Body of pancreas (tissue), 4 donors: ENCODE measurements at regions not wholly inside any gene's neighbourhood (a gene's known extent, or its start where the extent isn't known, plus 50 kb on each side); places are given as distances from the start of the nearest gene placed in this dataset.

Experiments
- POLR2A ChIP-seq, 3 donors: fragments of 450-650 bp; IDR thresholded peaks; one replicate each; pipeline ENCODE4 v1.6.1; 2016; ENCODE audit warnings: antibody characterized with exemption in 3 of 3, mild to moderate bottlenecking in 2 of 3
- TF ChIP-seq, protein P1 (sequence below), 7 experiments: fragments of 450-650 bp in 4 of 7; fragments of 200-600 bp in 3 of 7; sonication (generic) in 3 of 7; IDR thresholded peaks; one replicate each; pipeline ENCODE4 v1.5.1; 2016 to 2019; ENCODE audit warnings: antibody characterized with exemption in 7 of 7

DNA sequence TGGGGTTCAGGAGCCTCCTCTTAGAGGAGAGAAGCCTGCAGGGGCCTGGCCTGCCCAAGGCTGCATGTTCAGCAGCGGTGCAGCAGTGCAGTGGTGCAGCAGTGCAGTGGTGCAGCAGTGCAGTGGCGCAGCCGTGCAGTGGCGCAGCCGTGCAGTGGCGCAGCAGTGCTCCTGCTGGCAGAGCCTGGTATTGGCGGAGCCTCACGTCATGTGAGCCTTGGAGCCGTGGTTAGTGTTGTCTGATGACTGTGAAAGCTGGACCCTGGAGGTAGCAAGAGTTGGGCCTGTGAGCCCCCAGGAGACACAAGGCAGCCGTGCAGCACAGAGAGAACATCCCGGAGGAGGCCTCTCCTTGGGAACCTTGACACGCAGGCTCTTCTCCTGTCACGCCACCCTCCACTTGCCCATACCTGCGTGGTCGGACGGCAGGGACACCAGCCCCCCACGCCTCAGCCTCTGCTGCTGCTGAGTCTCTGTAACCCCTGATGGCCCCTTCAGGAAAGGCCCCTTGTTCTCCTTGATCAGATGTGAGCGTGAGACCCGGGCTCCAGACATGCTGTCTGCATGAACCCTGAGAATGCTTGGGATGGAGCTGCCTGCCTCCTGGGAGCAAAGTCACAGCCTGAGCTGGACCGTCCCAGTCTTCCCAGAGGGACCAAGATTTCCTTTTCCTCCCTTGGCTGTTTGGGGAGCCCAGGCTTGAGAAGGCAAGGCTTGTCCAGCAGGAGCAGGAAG, 193.7 kb downstream of the KIF26A start:
- TF ChIP-seq POLR2A (IDR thresholded peaks at IDR 0.05), result no peak
- TF ChIP-seq, protein P1, sequence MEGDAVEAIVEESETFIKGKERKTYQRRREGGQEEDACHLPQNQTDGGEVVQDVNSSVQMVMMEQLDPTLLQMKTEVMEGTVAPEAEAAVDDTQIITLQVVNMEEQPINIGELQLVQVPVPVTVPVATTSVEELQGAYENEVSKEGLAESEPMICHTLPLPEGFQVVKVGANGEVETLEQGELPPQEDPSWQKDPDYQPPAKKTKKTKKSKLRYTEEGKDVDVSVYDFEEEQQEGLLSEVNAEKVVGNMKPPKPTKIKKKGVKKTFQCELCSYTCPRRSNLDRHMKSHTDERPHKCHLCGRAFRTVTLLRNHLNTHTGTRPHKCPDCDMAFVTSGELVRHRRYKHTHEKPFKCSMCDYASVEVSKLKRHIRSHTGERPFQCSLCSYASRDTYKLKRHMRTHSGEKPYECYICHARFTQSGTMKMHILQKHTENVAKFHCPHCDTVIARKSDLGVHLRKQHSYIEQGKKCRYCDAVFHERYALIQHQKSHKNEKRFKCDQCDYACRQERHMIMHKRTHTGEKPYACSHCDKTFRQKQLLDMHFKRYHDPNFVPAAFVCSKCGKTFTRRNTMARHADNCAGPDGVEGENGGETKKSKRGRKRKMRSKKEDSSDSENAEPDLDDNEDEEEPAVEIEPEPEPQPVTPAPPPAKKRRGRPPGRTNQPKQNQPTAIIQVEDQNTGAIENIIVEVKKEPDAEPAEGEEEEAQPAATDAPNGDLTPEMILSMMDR (IDR thresholded peaks at IDR 0.05), result no peak
